Esophagus muscularis mucosa (tissue), 4 donors: ENCODE measurements at regions not wholly inside any gene's neighbourhood (a gene's known extent, or its start where the extent isn't known, plus 50 kb on each side); places are given as distances from the start of the nearest gene placed in this dataset.
A peak's percentile ranks its signal among the peaks of the same experiment; 100 is the strongest.
"Not testable (repeated sequence)": the region's sequence is repeated elsewhere in the genome, so short reads cannot be mapped to it uniquely, and the experiment has no call there.

Experiments
- DNase-seq: peaks from one replicate; pipeline ENCODE4 v3.0.0-alpha.2; 2017; ENCODE audit errors: extremely low spot score
- H3K27ac ChIP-seq, 4 donors: fragments of 200-600 bp; sonication (generic); replicated peaks in 1 of 4; 1 replicate in 3 of 4; 2 replicates in 1 of 4; pipeline ENCODE4 v1.5.1; 2016 to 2019; ENCODE audit warnings: mild to moderate bottlenecking in 1 of 4
- H3K27me3 ChIP-seq, 4 donors: fragments of 200-600 bp; sonication (generic); one replicate each; pipeline versions ENCODE4 v1.5.1 to v1.6.0; 2016 to 2019
- H3K36me3 ChIP-seq, 4 donors: fragments of 200-600 bp; sonication (generic); one replicate each; pipeline ENCODE4 v1.5.1; 2016 to 2019
- H3K4me1 ChIP-seq, 4 donors: fragments of 200-600 bp; sonication (generic); one replicate each; pipeline ENCODE4 v1.5.1; 2016 to 2019
- H3K4me3 ChIP-seq, 4 donors: fragments of 200-600 bp; sonication (generic); 1 replicate in 2 of 4; 2 replicates in 2 of 4; pipeline ENCODE4 v1.5.1; 2016 to 2019; ENCODE audit warnings: mild to moderate bottlenecking in 4 of 4, moderate library complexity in 1 of 4
- H3K9me3 ChIP-seq, 4 donors: fragments of 200-600 bp; sonication (generic); 1 replicate in 3 of 4; 2 replicates in 1 of 4; pipeline ENCODE4 v1.5.1; 2016 to 2019
- EP300 ChIP-seq: sonication (generic); formaldehyde crosslinking; IDR thresholded peaks from one replicate; pipeline ENCODE4 v1.6.1; 2017; ENCODE audit warnings: antibody characterized with exemption
- POLR2A ChIP-seq: fragments of 450-650 bp; IDR thresholded peaks from one replicate; pipeline ENCODE4 v1.6.1; 2017; ENCODE audit warnings: antibody characterized with exemption, moderate library complexity, mild to moderate bottlenecking, low read depth
- POLR2AphosphoS5 ChIP-seq, 2 donors: sonication (generic); formaldehyde crosslinking; IDR thresholded peaks; one replicate each; pipeline ENCODE4 v1.6.1; 2017; ENCODE audit warnings: antibody characterized with exemption in 2 of 2
- WGBS: methylation state at CpG from one replicate; pipeline ENCODE4 v1.1.5; 2018; 5-methylcytosine and 5-hydroxymethylcytosine counted together
- intact Hi-C: fragments of 100-400 bp; cut with DNase I; formaldehyde crosslinking; loops from one replicate; pipeline ENCODE4 v1.15.1; 2023
- TF ChIP-seq, protein P1 (sequence below), 3 experiments: fragments of 200-600 bp in 2 of 3; fragments of 450-650 bp in 1 of 3; sonication (generic) in 2 of 3; IDR thresholded peaks; one replicate each; pipeline ENCODE4 v1.5.1; 2017 to 2019; ENCODE audit warnings: antibody characterized with exemption in 3 of 3, mild to moderate bottlenecking in 2 of 3, moderate library complexity in 1 of 3

DNA sequence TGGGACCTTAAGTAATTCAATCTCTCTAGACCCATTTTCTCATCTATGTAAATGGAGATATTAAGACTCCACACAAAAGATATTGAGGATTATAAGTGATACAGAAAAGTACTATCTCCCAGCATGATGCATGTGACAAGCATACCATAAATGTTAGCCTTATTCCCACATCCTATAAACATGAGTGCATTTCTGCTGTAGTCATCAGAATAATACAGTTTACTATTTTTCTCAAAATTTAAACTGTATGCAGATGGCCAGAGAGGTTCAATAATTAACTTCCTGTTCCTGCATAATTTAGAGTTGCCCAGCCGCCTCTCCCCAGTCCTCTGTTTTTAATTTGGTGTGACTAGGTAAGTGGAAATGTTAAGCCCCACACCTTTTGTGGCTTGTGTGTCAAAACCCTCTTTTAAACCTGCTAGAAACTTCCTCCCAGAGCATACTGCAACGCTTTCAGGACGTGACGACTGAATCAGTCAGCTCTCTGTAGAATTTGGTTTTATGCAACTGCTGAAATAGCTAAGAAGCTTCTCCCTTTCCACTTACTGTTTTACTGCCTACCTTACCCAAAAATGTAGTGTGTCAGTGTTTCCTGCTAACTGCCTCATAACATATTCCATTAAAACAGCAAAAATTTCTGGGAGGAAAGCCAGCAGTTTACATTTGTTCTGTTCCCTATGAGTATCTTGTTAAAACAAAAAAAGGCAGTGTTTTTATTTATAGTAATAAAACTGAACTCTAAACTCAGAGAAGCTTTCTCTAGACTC is 1037.9 kb downstream of the EPHA3 start:
- Histone ChIP-seq H3K36me3 (no peaks in the 10 kb centered on the region), H3K9me3 (no peaks in the 10 kb centered on the region), H3K4me1 (no peaks in the 10 kb centered on the region), H3K4me3 (no peak overlapping the region), H3K27ac (no peak overlapping the region), H3K27me3 (no peaks in the 10 kb centered on the region)
- 49% methylated on average over 4 of the region's 4 CpGs for WGBS
- no peak for DNase-seq
- TF ChIP-seq EP300 (no peak), POLR2AphosphoS5 (IDR thresholded peaks at IDR 0.05) (no peak), POLR2A (no peak)
- TF ChIP-seq, protein P1, sequence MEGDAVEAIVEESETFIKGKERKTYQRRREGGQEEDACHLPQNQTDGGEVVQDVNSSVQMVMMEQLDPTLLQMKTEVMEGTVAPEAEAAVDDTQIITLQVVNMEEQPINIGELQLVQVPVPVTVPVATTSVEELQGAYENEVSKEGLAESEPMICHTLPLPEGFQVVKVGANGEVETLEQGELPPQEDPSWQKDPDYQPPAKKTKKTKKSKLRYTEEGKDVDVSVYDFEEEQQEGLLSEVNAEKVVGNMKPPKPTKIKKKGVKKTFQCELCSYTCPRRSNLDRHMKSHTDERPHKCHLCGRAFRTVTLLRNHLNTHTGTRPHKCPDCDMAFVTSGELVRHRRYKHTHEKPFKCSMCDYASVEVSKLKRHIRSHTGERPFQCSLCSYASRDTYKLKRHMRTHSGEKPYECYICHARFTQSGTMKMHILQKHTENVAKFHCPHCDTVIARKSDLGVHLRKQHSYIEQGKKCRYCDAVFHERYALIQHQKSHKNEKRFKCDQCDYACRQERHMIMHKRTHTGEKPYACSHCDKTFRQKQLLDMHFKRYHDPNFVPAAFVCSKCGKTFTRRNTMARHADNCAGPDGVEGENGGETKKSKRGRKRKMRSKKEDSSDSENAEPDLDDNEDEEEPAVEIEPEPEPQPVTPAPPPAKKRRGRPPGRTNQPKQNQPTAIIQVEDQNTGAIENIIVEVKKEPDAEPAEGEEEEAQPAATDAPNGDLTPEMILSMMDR (IDR thresholded peaks at IDR 0.05), result no peak
- intact Hi-C loops, result no loop called here

- TF ChIP-seq, protein P1 (IDR thresholded peaks at IDR 0.05), result no peak
- TF ChIP-seq EP300 (no peak), POLR2AphosphoS5 (IDR thresholded peaks at IDR 0.05) (no peak), POLR2A (no peak)
- intact Hi-C loops, result loop anchor here (5.0 kb wide), 1 partner anchor 1978 kb away; no protein-coding TSS in a partner anchor
- H3K4me3 ChIP-seq, result no peak overlapping the region
- no peaks in the 10 kb centered on the region for H3K9me3 ChIP-seq
- no peaks in the 10 kb centered on the region for H3K36me3 ChIP-seq
- 87% methylated on average over 2 of the region's 2 CpGs for WGBS
- H3K4me1 ChIP-seq, result no peaks in the 10 kb centered on the region
- H3K27ac ChIP-seq, result no peak overlapping the region
- no peaks in the 10 kb centered on the region for H3K27me3 ChIP-seq
- no peak for DNase-seq
These were observed 1072.7 kb downstream of the EPHA3 start for GRCh38 chr3:90180096-90180495.

DNA sequence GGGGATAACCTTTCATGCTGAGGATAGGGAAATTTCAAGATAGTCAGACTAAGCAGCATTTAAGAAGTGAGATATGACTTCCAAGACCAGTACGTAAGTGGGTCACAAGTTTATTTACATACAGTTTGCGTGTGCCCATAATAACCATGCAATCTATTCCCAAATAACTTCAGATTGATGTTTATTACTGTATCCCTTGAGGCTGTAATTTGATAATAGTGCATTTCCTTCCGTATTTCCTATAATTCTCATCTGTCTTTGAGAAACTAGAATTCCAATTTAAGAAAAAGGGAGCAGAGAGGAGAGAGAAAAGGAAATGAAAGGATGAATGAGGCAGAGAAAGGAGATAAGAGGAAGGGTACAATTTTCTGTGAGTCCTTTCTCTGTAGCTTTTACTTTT is 1073.1 kb downstream of the EPHA3 start:
- DNase-seq, result no peak
- Histone ChIP-seq H3K9me3 (no peaks in the 10 kb centered on the region), H3K27me3 (no peaks in the 10 kb centered on the region), H3K36me3 (no peaks in the 10 kb centered on the region), H3K4me3 (no peak overlapping the region), H3K27ac (no peak overlapping the region), H3K4me1 (no peaks in the 10 kb centered on the region)
- TF ChIP-seq POLR2A (no peak), POLR2AphosphoS5 (IDR thresholded peaks at IDR 0.05) (no peak), EP300 (no peak)
- TF ChIP-seq, protein P1 (IDR thresholded peaks at IDR 0.05), result no peak
- intact Hi-C loops, result loop anchor here (5.0 kb wide), 1 partner anchor 1978 kb away; no protein-coding TSS in a partner anchor
- WGBS, result 70% methylated on average over 3 of the region's 3 CpGs

- H3K27me3 ChIP-seq, H3K9me3 ChIP-seq, DNase-seq, H3K4me1 ChIP-seq, H3K27ac ChIP-seq, H3K36me3 ChIP-seq: not testable (repeated sequence)
- intact Hi-C loops, result loop anchor here (5.0 kb wide), 1 partner anchor 1980 kb away; no protein-coding TSS in a partner anchor
- WGBS, result 32% methylated on average over 19 of the region's 19 CpGs
- TF ChIP-seq, protein P1 (IDR thresholded peaks at IDR 0.05), result peak in 2 of 3 experiments; percentile 46 to 49
- peak overlapping the region; percentile 20 to 53 (median 40) for H3K4me3 ChIP-seq
These were observed 1075.0 kb downstream of the EPHA3 start for GRCh38 chr3:90182291-90182976.
